IMR-90 (cell line): ENCODE measurements at regions not wholly inside any gene's neighbourhood (a gene's known extent, or its start where the extent isn't known, plus 50 kb on each side); places are given as distances from the start of the nearest gene placed in this dataset.

Experiments
- ATAC-seq: fragments of 200-7000 bp; cut with Tn5 transposase; 2 replicates; pipeline ENCODE4 v1.9.1; 2020; ENCODE audit warnings: low read depth, mild to moderate bottlenecking, moderate library complexity
- BruUV-seq: library from RNA; stranded (reverse); fragments of 400-500 nt; replicated peaks from 2 replicates; lab custom pipeline; 2021; lab: Mats Ljungman, UMichigan
- CTCF ChIA-PET: fragments of 300-600 bp; formaldehyde crosslinking; extraction: SDS; loops from one replicate; lab custom pipeline; 2021; ENCODE audit warnings: antibody characterized with exemption; lab: Yijun Ruan, JAX
- POLR2A ChIA-PET: fragments of 300-600 bp; sonication (Branson Sonifier 250); formaldehyde crosslinking; loops from one replicate; lab custom pipeline; 2022; ENCODE audit warnings: antibody characterized with exemption; ENCODE audit not compliant: unreplicated experiment; lab: Charles Lee
- DNase-seq: peaks from one replicate; pipeline ENCODE4 v3.0.0; 2013
- H2AFZ ChIP-seq: replicated peaks from 2 replicates; pipeline ENCODE3; 2013; ENCODE audit warnings: low read length, mild to moderate bottlenecking; ENCODE audit not compliant: poor library complexity
- H2AK5ac ChIP-seq: 2 replicates; pipeline ENCODE4 v1.6.1; 2013; ENCODE audit warnings: low read depth, low read length, inconsistent platforms
- H2AK9ac ChIP-seq: replicated peaks from 2 replicates; pipeline ENCODE3; 2013; ENCODE audit warnings: mild to moderate bottlenecking, low read depth, low read length, moderate library complexity; ENCODE audit not compliant: poor library complexity
- H2BK120ac ChIP-seq: 2 replicates; pipeline ENCODE4 v1.6.1; 2013; ENCODE audit warnings: low read depth, low read length, inconsistent platforms
- H2BK15ac ChIP-seq: 3 replicates; pipeline ENCODE4 v1.6.1; 2013; ENCODE audit warnings: low read depth, low read length, inconsistent platforms
- H2BK20ac ChIP-seq: 2 replicates; pipeline ENCODE4 v1.6.1; 2013; ENCODE audit warnings: low read depth, mild to moderate bottlenecking, inconsistent platforms, low read length, moderate library complexity
- H2BK5ac ChIP-seq: 2 replicates; pipeline ENCODE4 v1.6.1; 2013; ENCODE audit warnings: mild to moderate bottlenecking, low read depth, low read length, inconsistent platforms; ENCODE audit not compliant: poor library complexity, severe bottlenecking
- H3K14ac ChIP-seq: replicated peaks from 2 replicates; pipeline ENCODE4 v1.6.1; 2013; ENCODE audit warnings: low read depth, low read length, inconsistent platforms
- H3K18ac ChIP-seq: 2 replicates; pipeline ENCODE4 v1.6.1; 2013; ENCODE audit warnings: low read depth, low read length, control low read depth
- H3K23ac ChIP-seq: 2 replicates; pipeline ENCODE4 v1.6.1; 2013; ENCODE audit warnings: low read depth, low read length, inconsistent platforms
- H3K27ac ChIP-seq: 2 replicates; pipeline ENCODE4 v1.5.1; 2013; ENCODE audit warnings: mild to moderate bottlenecking, control low read depth, low read length; ENCODE audit not compliant: insufficient read depth
- H3K27me3 ChIP-seq: 2 replicates; pipeline ENCODE4 v1.6.1; 2013; ENCODE audit warnings: low read length; ENCODE audit not compliant: control insufficient read depth, insufficient read depth
- H3K36me3 ChIP-seq: 2 replicates; pipeline ENCODE4 v1.6.1; 2013; ENCODE audit warnings: low read length, mixed read lengths; ENCODE audit not compliant: control insufficient read depth, insufficient read depth
- H3K4ac ChIP-seq: 2 replicates; pipeline ENCODE4 v1.6.1; 2013; ENCODE audit warnings: low read depth, low read length, inconsistent platforms
- H3K4me1 ChIP-seq: 2 replicates; pipeline ENCODE4 v1.6.1; 2013; ENCODE audit warnings: low read length, mixed read lengths; ENCODE audit not compliant: control insufficient read depth, insufficient read depth
- H3K4me2 ChIP-seq: 2 replicates; pipeline ENCODE4 v1.6.1; 2013; ENCODE audit warnings: low read depth, mild to moderate bottlenecking, control low read depth, low read length, moderate library complexity
- H3K4me3 ChIP-seq: 2 replicates; pipeline ENCODE4 v1.5.1; 2013; ENCODE audit warnings: low read depth, mild to moderate bottlenecking, control low read depth, low read length, moderate library complexity; ENCODE audit not compliant: insufficient read depth
- H3K56ac ChIP-seq: 2 replicates; pipeline ENCODE4 v1.6.1; 2013; ENCODE audit warnings: low read length, inconsistent platforms; ENCODE audit not compliant: insufficient read depth; ENCODE audit errors: extremely low read depth
- H3K79me1 ChIP-seq, 2 experiments: 2 replicates each; pipeline ENCODE4 v1.6.1; 2013; ENCODE audit warnings: low read length in 2 of 2, inconsistent platforms in 1 of 2, low read depth in 1 of 2
- H3K9ac ChIP-seq: 2 replicates; pipeline ENCODE4 v1.6.1; 2013; ENCODE audit warnings: low read depth, low read length, control low read depth
- H3K9me1 ChIP-seq: 2 replicates; pipeline ENCODE4 v1.6.1; 2013; ENCODE audit warnings: low read length, inconsistent platforms; ENCODE audit not compliant: insufficient read depth
- H3K9me3 ChIP-seq: 2 replicates; pipeline ENCODE4 v1.6.1; 2013; ENCODE audit warnings: low read length; ENCODE audit not compliant: control insufficient read depth, insufficient read depth
- H4K20me1 ChIP-seq: 2 replicates; pipeline ENCODE4 v1.6.1; 2013; ENCODE audit warnings: low read length, inconsistent platforms; ENCODE audit not compliant: insufficient read depth
- H4K5ac ChIP-seq: 2 replicates; pipeline ENCODE4 v1.6.1; 2013; ENCODE audit warnings: mild to moderate bottlenecking, low read depth, low read length, control low read depth
- H4K8ac ChIP-seq, 2 experiments: 2 replicates each; pipeline ENCODE4 v1.6.1; 2013; ENCODE audit warnings: low read depth in 2 of 2, low read length in 2 of 2, control low read depth in 1 of 2, inconsistent platforms in 1 of 2
- H4K91ac ChIP-seq: 2 replicates; pipeline ENCODE4 v1.6.1; 2013; ENCODE audit warnings: low read depth, low read length, inconsistent platforms; ENCODE audit not compliant: insufficient read depth
- CEBPB ChIP-seq: IDR thresholded peaks from 2 replicates; pipeline ENCODE4 v1.6.1; 2012; ENCODE audit warnings: low read depth, low read length, improper control_type of control experiment
- POLR2A ChIP-seq: IDR thresholded peaks from 2 replicates; pipeline ENCODE4 v1.6.1; 2012; ENCODE audit warnings: mild to moderate bottlenecking, low read depth, low read length
- RCOR1 ChIP-seq: IDR thresholded peaks from 2 replicates; pipeline ENCODE4 v1.6.1; 2012; ENCODE audit warnings: mild to moderate bottlenecking, low read length, improper control_type of control experiment; ENCODE audit not compliant: insufficient replicate concordance
- RFX5 ChIP-seq: IDR thresholded peaks from 2 replicates; pipeline ENCODE4 v1.8.0; 2012; ENCODE audit warnings: low read depth, mild to moderate bottlenecking, low read length, moderate library complexity
- SMC3 ChIP-seq: fragments of 150-350 bp; IDR thresholded peaks from 2 replicates; pipeline ENCODE4 v1.6.1; 2016; ENCODE audit warnings: low read depth, mild to moderate bottlenecking, antibody characterized with exemption, low read length, moderate library complexity
- WGBS, 2 experiments: methylation state at CpG; one replicate each; pipeline versions ENCODE4 v1.1.5 to v1.1.7; 2013; ENCODE audit warnings: missing lambda C conversion rate in 2 of 2; ENCODE audit not compliant: insufficient read length in 1 of 2; ENCODE audit errors: extremely low coverage in 2 of 2; 5-methylcytosine and 5-hydroxymethylcytosine counted together
- dilution Hi-C: fragments of 300-500 bp; cut with HindIII; formaldehyde crosslinking; loops from one replicate; pipeline ENCODE4 v1.14.3; 2018; ENCODE audit warnings: low sequenced_read_pairs; ENCODE audit not compliant: unreplicated experiment
- in situ Hi-C: fragments of 300-500 bp; cut with MboI; formaldehyde crosslinking; loops from 3 replicates; pipeline ENCODE4 v1.14.3; 2019; ENCODE audit warnings: low sequenced_read_pairs, inconsistent platforms, mixed read lengths
- intact Hi-C: fragments of 100-400 bp; cut with micrococcal nuclease; formaldehyde crosslinking; loops from 2 replicates; pipeline ENCODE4 v1.10.0; 2022
- TF ChIP-seq, protein P1 (sequence below): conservative IDR thresholded peaks from 2 replicates; pipeline ENCODE4 v1.5.1; 2012; ENCODE audit warnings: mild to moderate bottlenecking, low read depth, low read length, improper control_type of control experiment
- TF ChIP-seq, protein P2 (sequence below): fragments of 150-350 bp; IDR thresholded peaks from 2 replicates; pipeline ENCODE4 v1.6.1; 2016; ENCODE audit warnings: low read depth, mild to moderate bottlenecking, low read length, moderate library complexity, borderline replicate concordance
- TF ChIP-seq, protein P3 (sequence below): fragments of 150-350 bp; IDR thresholded peaks from 2 replicates; pipeline ENCODE4 v1.6.1; 2017; ENCODE audit warnings: mild to moderate bottlenecking, antibody characterized with exemption, low read length, low read depth

DNA sequence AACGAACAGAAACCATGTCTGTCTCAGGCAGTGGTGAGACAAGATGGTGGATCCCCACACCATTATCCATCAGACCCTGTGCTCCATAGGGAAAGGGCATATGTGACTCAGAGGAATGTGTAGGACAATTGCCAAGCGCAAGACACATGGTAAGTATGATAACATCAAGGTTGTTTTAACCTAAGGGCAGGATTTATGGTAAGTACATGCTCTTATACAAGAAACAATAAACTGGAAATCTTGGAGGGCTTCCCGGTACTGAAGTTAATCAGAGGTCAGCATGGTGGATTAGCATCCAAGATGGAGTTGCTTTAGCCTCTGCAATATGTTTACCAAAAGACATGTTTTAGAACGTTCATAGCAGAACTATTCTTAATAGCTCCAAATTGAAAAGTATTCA lies 355.0 kb downstream of the PPP1R2C start:
- no peak overlapping the region for H3K14ac ChIP-seq
- intact Hi-C loops: no loop called here
- POLR2A ChIA-PET: no interaction called here

More for the DNA sequence above, 355.0 kb downstream of the PPP1R2C start:
- no peak overlapping the region for H2AFZ ChIP-seq
- no peak overlapping the region for H3K27ac ChIP-seq
- in situ Hi-C loops (no loop called here), dilution Hi-C loops (no loop called here)
- H2BK5ac ChIP-seq: no peak overlapping the region
- H2BK20ac ChIP-seq: no peak overlapping the region
- H3K9ac ChIP-seq: no peak overlapping the region
- H2BK120ac ChIP-seq: no peak overlapping the region
- no peak overlapping the region for H2AK9ac ChIP-seq
- H2BK15ac ChIP-seq: no peak overlapping the region
- H3K9me1 ChIP-seq: no peaks in the 10 kb centered on the region
- H4K8ac ChIP-seq: no peak overlapping the region
- no TSS peak for BruUV-seq
- no peaks in the 10 kb centered on the region for H3K79me1 ChIP-seq
- H3K4me1 ChIP-seq: no peaks in the 10 kb centered on the region
- H3K27me3 ChIP-seq: no peaks in the 10 kb centered on the region
- CTCF ChIA-PET: no interaction called here
- TF ChIP-seq, protein P1, sequence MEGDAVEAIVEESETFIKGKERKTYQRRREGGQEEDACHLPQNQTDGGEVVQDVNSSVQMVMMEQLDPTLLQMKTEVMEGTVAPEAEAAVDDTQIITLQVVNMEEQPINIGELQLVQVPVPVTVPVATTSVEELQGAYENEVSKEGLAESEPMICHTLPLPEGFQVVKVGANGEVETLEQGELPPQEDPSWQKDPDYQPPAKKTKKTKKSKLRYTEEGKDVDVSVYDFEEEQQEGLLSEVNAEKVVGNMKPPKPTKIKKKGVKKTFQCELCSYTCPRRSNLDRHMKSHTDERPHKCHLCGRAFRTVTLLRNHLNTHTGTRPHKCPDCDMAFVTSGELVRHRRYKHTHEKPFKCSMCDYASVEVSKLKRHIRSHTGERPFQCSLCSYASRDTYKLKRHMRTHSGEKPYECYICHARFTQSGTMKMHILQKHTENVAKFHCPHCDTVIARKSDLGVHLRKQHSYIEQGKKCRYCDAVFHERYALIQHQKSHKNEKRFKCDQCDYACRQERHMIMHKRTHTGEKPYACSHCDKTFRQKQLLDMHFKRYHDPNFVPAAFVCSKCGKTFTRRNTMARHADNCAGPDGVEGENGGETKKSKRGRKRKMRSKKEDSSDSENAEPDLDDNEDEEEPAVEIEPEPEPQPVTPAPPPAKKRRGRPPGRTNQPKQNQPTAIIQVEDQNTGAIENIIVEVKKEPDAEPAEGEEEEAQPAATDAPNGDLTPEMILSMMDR: no peak
- no peak for TF ChIP-seq SMC3
- TF ChIP-seq, protein P2, sequence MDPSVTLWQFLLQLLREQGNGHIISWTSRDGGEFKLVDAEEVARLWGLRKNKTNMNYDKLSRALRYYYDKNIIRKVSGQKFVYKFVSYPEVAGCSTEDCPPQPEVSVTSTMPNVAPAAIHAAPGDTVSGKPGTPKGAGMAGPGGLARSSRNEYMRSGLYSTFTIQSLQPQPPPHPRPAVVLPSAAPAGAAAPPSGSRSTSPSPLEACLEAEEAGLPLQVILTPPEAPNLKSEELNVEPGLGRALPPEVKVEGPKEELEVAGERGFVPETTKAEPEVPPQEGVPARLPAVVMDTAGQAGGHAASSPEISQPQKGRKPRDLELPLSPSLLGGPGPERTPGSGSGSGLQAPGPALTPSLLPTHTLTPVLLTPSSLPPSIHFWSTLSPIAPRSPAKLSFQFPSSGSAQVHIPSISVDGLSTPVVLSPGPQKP: no peak
- TF ChIP-seq POLR2A: no peak
- TF ChIP-seq CEBPB: no peak
- TF ChIP-seq RFX5: no peak
- TF ChIP-seq, protein P3, sequence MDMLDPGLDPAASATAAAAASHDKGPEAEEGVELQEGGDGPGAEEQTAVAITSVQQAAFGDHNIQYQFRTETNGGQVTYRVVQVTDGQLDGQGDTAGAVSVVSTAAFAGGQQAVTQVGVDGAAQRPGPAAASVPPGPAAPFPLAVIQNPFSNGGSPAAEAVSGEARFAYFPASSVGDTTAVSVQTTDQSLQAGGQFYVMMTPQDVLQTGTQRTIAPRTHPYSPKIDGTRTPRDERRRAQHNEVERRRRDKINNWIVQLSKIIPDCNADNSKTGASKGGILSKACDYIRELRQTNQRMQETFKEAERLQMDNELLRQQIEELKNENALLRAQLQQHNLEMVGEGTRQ: no peak
- TF ChIP-seq RCOR1: no peak
- no CpG with 5 or more reads among the region's 4 CpGs for WGBS, 2 experiments
- no peak overlapping the region for H3K4ac ChIP-seq
- H3K56ac ChIP-seq: no peak overlapping the region
- H4K5ac ChIP-seq: no peak overlapping the region
- ATAC-seq (no peak), DNase-seq (no peak)
- H3K4me2 ChIP-seq: no peak overlapping the region
- no peaks in the 10 kb centered on the region for H3K9me3 ChIP-seq
- H3K23ac ChIP-seq: no peak overlapping the region
- no peak overlapping the region for H4K91ac ChIP-seq
- H3K18ac ChIP-seq: no peak overlapping the region
- no peaks in the 10 kb centered on the region for H4K20me1 ChIP-seq
- H3K36me3 ChIP-seq: no peaks in the 10 kb centered on the region
- no peak overlapping the region for H3K4me3 ChIP-seq
- H2AK5ac ChIP-seq: no peak overlapping the region
